ENCODE measurements at regions not wholly inside any gene's neighbourhood (a gene's known extent, or its start where the extent isn't known, plus 50 kb on each side); places are given as distances from the start of the nearest gene placed in this dataset.

GRCh38 chr9:28781481-28781880 is 1208.2 kb upstream of the C9orf72 start:
- H2AK5ac ChIP-seq (ENCODE audit: low read length, severe bottlenecking): no peak overlapping the region
- H2BK120ac ChIP-seq (ENCODE audit: low read depth, low read length): no peak overlapping the region
- no peak overlapping the region for H3K23ac ChIP-seq (ENCODE audit: low read length in 2 of 2)
- H3K9ac ChIP-seq (ENCODE audit: low read length): no peak overlapping the region
- no peak overlapping the region for H3K4ac ChIP-seq (ENCODE audit: low read depth in 1 of 2, low read length in 2 of 2)
- no peaks in the 10 kb centered on the region for H3K79me1 ChIP-seq (replicated peaks; ENCODE audit: low read length, poor library complexity, severe bottlenecking)
- no peak overlapping the region for H3K27ac ChIP-seq (ENCODE audit: low read length, poor library complexity, severe bottlenecking)
- H3K4me1 ChIP-seq (ENCODE audit: control insufficient read depth, insufficient read depth, low read depth, low read length): no peaks in the 10 kb centered on the region
- no peak overlapping the region for H2BK12ac ChIP-seq (ENCODE audit: low read length in 2 of 2)
- no peaks in the 10 kb centered on the region for H3K9me3 ChIP-seq (ENCODE audit: control insufficient read depth, low read length)
- H3K18ac ChIP-seq (ENCODE audit: low read depth in 1 of 2, low read length in 2 of 2): no peak overlapping the region
- H3K4me2 ChIP-seq (ENCODE audit: low read length, poor library complexity, severe bottlenecking): no peak overlapping the region
- no peak overlapping the region for H2BK5ac ChIP-seq (ENCODE audit: low read depth, low read length, poor library complexity, severe bottlenecking)
- H4K91ac ChIP-seq (ENCODE audit: low read length): no peak overlapping the region
- no peaks in the 10 kb centered on the region for H3K36me3 ChIP-seq (ENCODE audit: control insufficient read depth in 1 of 2, insufficient read depth in 2 of 2, low read depth in 1 of 2, low read length in 2 of 2)
- no peak overlapping the region for H2AFZ ChIP-seq (ENCODE audit: low read depth, low read length)
- DNase-seq: no peak
- no peak overlapping the region for H4K8ac ChIP-seq (ENCODE audit: low read length)
- H3K27me3 ChIP-seq (ENCODE audit: control insufficient read depth in 1 of 2, insufficient read depth in 1 of 2, low read length in 2 of 2): no peaks in the 10 kb centered on the region
- H2BK15ac ChIP-seq (ENCODE audit: low read depth, poor library complexity, severe bottlenecking): no peak overlapping the region
- H3K4me3 ChIP-seq (ENCODE audit: insufficient read depth in 1 of 2, low read depth in 1 of 2, low read length in 2 of 2): no peak overlapping the region
- H3K14ac ChIP-seq (ENCODE audit: low read length in 2 of 2): no peak overlapping the region

- no peaks in the 10 kb centered on the region for H3K36me3 ChIP-seq (ENCODE audit: control insufficient read depth in 1 of 2, insufficient read depth in 2 of 2, low read depth in 1 of 2, low read length in 2 of 2)
- H4K91ac ChIP-seq (ENCODE audit: low read length): no peak overlapping the region
- no peaks in the 10 kb centered on the region for H3K27me3 ChIP-seq (ENCODE audit: control insufficient read depth in 1 of 2, insufficient read depth in 1 of 2, low read length in 2 of 2)
- no peak overlapping the region for H3K27ac ChIP-seq (ENCODE audit: low read length, poor library complexity, severe bottlenecking)
- no peak overlapping the region for H3K18ac ChIP-seq (ENCODE audit: low read depth in 1 of 2, low read length in 2 of 2)
- H3K4me2 ChIP-seq (ENCODE audit: low read length, poor library complexity, severe bottlenecking): no peak overlapping the region
- no peak overlapping the region for H3K4me3 ChIP-seq (ENCODE audit: insufficient read depth in 1 of 2, low read depth in 1 of 2, low read length in 2 of 2)
- WGBS: no CpG with 5 or more reads among the region's 1 CpG
- H2BK5ac ChIP-seq (ENCODE audit: low read depth, low read length, poor library complexity, severe bottlenecking): no peak overlapping the region
- no peak overlapping the region for H3K23ac ChIP-seq (ENCODE audit: low read length in 2 of 2)
- H3K4me1 ChIP-seq (ENCODE audit: control insufficient read depth, insufficient read depth, low read depth, low read length): no peaks in the 10 kb centered on the region
- no peak overlapping the region for H2BK120ac ChIP-seq (ENCODE audit: low read depth, low read length)
- H3K4ac ChIP-seq (ENCODE audit: low read depth in 1 of 2, low read length in 2 of 2): no peak overlapping the region
- no peaks in the 10 kb centered on the region for H3K9me3 ChIP-seq (ENCODE audit: control insufficient read depth, low read length)
- H3K9ac ChIP-seq (ENCODE audit: low read length): no peak overlapping the region
- no peaks in the 10 kb centered on the region for H3K79me1 ChIP-seq (replicated peaks; ENCODE audit: low read length, poor library complexity, severe bottlenecking)
- H2AFZ ChIP-seq (ENCODE audit: low read depth, low read length): no peak overlapping the region
- H2AK5ac ChIP-seq (ENCODE audit: low read length, severe bottlenecking): no peak overlapping the region
- H3K14ac ChIP-seq (ENCODE audit: low read length in 2 of 2): no peak overlapping the region
- DNase-seq: no peak
- no peak overlapping the region for H4K8ac ChIP-seq (ENCODE audit: low read length)
- H2BK12ac ChIP-seq (ENCODE audit: low read length in 2 of 2): no peak overlapping the region
- H2BK15ac ChIP-seq (ENCODE audit: low read depth, poor library complexity, severe bottlenecking): no peak overlapping the region
Measured at GRCh38 chr9:28782630-28783029, 1209.3 kb upstream of the C9orf72 start.

- no peak overlapping the region for H2BK12ac ChIP-seq (ENCODE audit: low read length in 2 of 2)
- no peak overlapping the region for H3K18ac ChIP-seq (ENCODE audit: low read depth in 1 of 2, low read length in 2 of 2)
- H2AFZ ChIP-seq (ENCODE audit: low read depth, low read length): no peak overlapping the region
- H3K14ac ChIP-seq (ENCODE audit: low read length in 2 of 2): no peak overlapping the region
- no peak overlapping the region for H2BK15ac ChIP-seq (ENCODE audit: low read depth, poor library complexity, severe bottlenecking)
- no peak overlapping the region for H2BK5ac ChIP-seq (ENCODE audit: low read depth, low read length, poor library complexity, severe bottlenecking)
- no peaks in the 10 kb centered on the region for H3K9me3 ChIP-seq (ENCODE audit: control insufficient read depth, low read length)
- H3K4me3 ChIP-seq (ENCODE audit: insufficient read depth in 1 of 2, low read depth in 1 of 2, low read length in 2 of 2): no peak overlapping the region
- H3K27me3 ChIP-seq (ENCODE audit: control insufficient read depth in 1 of 2, insufficient read depth in 1 of 2, low read length in 2 of 2): no peaks in the 10 kb centered on the region
- H4K91ac ChIP-seq (ENCODE audit: low read length): no peak overlapping the region
- no peak overlapping the region for H4K8ac ChIP-seq (ENCODE audit: low read length)
- H3K23ac ChIP-seq (ENCODE audit: low read length in 2 of 2): no peak overlapping the region
- no peak for DNase-seq
- no peaks in the 10 kb centered on the region for H3K36me3 ChIP-seq (ENCODE audit: control insufficient read depth in 1 of 2, insufficient read depth in 2 of 2, low read depth in 1 of 2, low read length in 2 of 2)
- no peak overlapping the region for H2BK120ac ChIP-seq (ENCODE audit: low read depth, low read length)
- no peak overlapping the region for H3K4ac ChIP-seq (ENCODE audit: low read depth in 1 of 2, low read length in 2 of 2)
- H2AK5ac ChIP-seq (ENCODE audit: low read length, severe bottlenecking): no peak overlapping the region
- H3K27ac ChIP-seq (ENCODE audit: low read length, poor library complexity, severe bottlenecking): no peak overlapping the region
- no peaks in the 10 kb centered on the region for H3K4me1 ChIP-seq (ENCODE audit: control insufficient read depth, insufficient read depth, low read depth, low read length)
- H3K9ac ChIP-seq (ENCODE audit: low read length): no peak overlapping the region
- no peaks in the 10 kb centered on the region for H3K79me1 ChIP-seq (replicated peaks; ENCODE audit: low read length, poor library complexity, severe bottlenecking)
- H3K4me2 ChIP-seq (ENCODE audit: low read length, poor library complexity, severe bottlenecking): no peak overlapping the region
Measured at GRCh38 chr9:28792716-28793115, 1219.4 kb upstream of the C9orf72 start.

GRCh38 chr9:28799876-28800275 is 1226.6 kb upstream of the C9orf72 start:
- Histone ChIP-seq H3K4ac (ENCODE audit: low read depth in 1 of 2, low read length in 2 of 2) (no peak overlapping the region), H3K36me3 (ENCODE audit: control insufficient read depth in 1 of 2, insufficient read depth in 2 of 2, low read depth in 1 of 2, low read length in 2 of 2) (no peaks in the 10 kb centered on the region), H2AFZ (ENCODE audit: low read depth, low read length) (no peak overlapping the region), H3K79me1 (replicated peaks; ENCODE audit: low read length, poor library complexity, severe bottlenecking) (no peaks in the 10 kb centered on the region), H4K91ac (ENCODE audit: low read length) (no peak overlapping the region), H3K27me3 (ENCODE audit: control insufficient read depth in 1 of 2, insufficient read depth in 1 of 2, low read length in 2 of 2) (no peaks in the 10 kb centered on the region), H3K9ac (ENCODE audit: low read length) (no peak overlapping the region), H4K8ac (ENCODE audit: low read length) (no peak overlapping the region), H2AK5ac (ENCODE audit: low read length, severe bottlenecking) (no peak overlapping the region), H2BK120ac (ENCODE audit: low read depth, low read length) (no peak overlapping the region), H3K23ac (ENCODE audit: low read length in 2 of 2) (no peak overlapping the region), H2BK5ac (ENCODE audit: low read depth, low read length, poor library complexity, severe bottlenecking) (no peak overlapping the region), H2BK12ac (ENCODE audit: low read length in 2 of 2) (no peak overlapping the region), H3K4me3 (ENCODE audit: insufficient read depth in 1 of 2, low read depth in 1 of 2, low read length in 2 of 2) (no peak overlapping the region), H3K27ac (ENCODE audit: low read length, poor library complexity, severe bottlenecking) (no peak overlapping the region), H3K9me3 (ENCODE audit: control insufficient read depth, low read length) (no peaks in the 10 kb centered on the region), H3K4me2 (ENCODE audit: low read length, poor library complexity, severe bottlenecking) (no peak overlapping the region), H3K18ac (ENCODE audit: low read depth in 1 of 2, low read length in 2 of 2) (no peak overlapping the region), H3K4me1 (ENCODE audit: control insufficient read depth, insufficient read depth, low read depth, low read length) (no peaks in the 10 kb centered on the region), H3K14ac (ENCODE audit: low read length in 2 of 2) (no peak overlapping the region), H2BK15ac (ENCODE audit: low read depth, poor library complexity, severe bottlenecking) (no peak overlapping the region)
- WGBS: 83% methylated on average over 1 of the region's 3 CpGs
- DNase-seq: no peak
